H1 (cell line): ENCODE measurements at regions not wholly inside any gene's neighbourhood (a gene's known extent, or its start where the extent isn't known, plus 50 kb on each side); places are given as distances from the start of the nearest gene placed in this dataset.

Experiments
- FOSL1 ChIP-seq: IDR thresholded peaks from 2 replicates; pipeline ENCODE4 v1.6.1; 2011; ENCODE audit warnings: mild to moderate bottlenecking, low read depth, low read length, moderate library complexity; ENCODE audit not compliant: insufficient read depth

- TF ChIP-seq FOSL1 = no peak
- TF ChIP-seq, all 59 proteins: peak for 0
Measured at GRCh38 chr18:70423988-70424387, 135.1 kb downstream of the SOCS6 start (continued).
